HT1080 (cell line): ENCODE measurements at regions not wholly inside any gene's neighbourhood (a gene's known extent, or its start where the extent isn't known, plus 50 kb on each side); places are given as distances from the start of the nearest gene placed in this dataset.
"Not testable (repeated sequence)": the region's sequence is repeated elsewhere in the genome, so short reads cannot be mapped to it uniquely, and the experiment has no call there.

ENCODE experiments used
- DNase-seq: peaks from one replicate; pipeline ENCODE4 v3.0.0-alpha.2; 2015; ENCODE audit warnings: low read depth

DNA sequence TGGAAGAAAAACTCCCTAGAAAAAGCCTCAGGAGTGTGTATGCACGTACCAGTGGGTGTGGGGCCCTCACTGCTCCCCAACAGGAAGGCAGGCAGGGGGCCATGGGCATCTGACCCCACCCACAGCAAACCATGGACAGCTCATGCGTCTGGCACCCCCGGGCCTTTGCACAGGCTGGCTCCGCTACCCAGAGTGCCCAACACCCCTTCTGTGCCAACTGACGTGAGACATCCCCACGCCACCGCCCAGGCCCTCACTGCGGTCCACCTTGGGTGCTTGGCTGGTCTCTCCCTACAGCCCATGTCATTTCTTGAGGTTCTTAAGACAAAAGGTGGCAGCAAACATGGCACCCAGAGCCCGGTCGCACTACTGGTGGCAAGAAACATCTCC is 91.4 kb downstream of the NCOR2 start:
- no peak for DNase-seq

DNA sequence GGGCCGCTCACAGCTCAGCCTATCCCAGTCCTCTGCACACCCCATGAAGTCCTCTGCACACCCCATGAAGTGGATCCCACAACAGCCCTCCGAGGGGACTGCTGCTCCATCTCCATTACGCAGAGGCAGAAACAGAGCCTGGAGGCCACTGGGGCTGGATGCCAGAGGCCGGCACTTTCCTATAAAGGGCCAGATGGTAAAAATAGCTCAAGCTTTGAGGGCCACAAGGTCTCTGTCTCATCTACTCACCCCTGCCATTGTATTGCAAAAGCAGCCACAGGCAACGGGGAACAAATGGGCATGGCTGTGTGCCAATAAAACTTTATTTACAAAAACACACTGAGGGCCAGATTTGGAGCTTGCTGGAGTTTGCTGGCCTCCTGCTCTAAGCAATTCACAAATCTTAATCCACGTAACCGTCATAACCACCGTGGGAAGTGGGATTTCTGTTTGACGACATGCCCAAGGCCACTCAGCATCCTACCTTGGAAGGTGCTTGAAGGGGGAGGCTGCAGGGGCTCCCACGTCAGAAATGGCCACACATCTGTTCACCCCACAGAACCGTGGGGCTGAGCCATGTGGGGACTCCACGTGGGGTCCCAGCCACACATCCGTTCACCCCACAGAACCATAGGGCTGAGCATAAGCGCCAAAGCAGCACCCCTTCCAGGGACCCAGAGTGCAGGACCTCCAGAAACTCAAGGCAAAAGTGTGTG is 92.0 kb downstream of the NCOR2 start:
- DNase-seq: no peak

DNA sequence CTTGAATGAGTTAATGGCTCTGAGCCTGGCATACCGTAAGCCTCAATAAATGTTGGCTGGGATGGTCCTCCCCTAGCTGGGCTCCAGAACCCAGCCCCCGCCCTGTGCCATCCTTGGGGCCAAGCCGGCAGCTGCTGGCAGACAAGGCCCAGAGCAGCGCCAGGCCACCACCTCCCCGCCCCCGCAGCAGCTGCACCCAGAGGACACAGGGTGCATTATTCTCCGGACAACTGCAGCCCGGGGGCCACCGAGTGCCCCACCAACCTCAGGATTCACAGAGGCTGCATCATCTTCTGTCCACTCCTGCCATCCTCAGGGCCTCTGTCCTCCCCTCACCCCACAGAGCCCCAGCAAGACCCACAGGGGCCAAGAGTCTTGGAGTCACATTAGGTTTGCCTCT is 92.7 kb downstream of the NCOR2 start:
- DNase-seq: no peak

DNA sequence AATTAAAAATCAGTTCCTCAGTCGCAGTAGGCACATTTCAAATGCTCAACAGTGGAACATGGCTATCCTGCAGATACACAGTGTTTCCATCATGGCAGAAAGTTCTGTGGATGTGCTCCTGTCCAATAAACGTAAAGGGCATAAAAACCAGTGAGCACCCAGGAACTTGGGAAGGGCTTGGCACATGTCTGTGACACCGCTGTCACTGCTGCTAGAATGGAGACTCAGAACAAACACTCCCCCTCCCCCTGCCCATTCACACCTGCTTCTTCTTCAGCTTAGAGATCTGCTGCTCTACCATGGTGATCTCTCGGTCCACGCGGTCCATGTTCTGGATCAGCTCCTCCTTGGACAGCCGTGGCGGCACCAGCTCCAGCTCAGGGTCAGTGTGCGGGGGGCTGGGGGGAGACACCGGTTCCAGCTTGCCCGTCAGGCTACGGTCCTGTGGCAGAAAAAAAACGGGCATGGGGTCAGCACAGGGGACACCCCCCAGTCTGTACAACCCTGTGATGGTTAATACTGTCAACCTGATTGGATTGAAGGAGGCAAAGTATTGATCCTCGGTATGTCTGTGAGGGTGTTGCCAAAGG is 94.6 kb downstream of the NCOR2 start:
- no peak for DNase-seq

DNA sequence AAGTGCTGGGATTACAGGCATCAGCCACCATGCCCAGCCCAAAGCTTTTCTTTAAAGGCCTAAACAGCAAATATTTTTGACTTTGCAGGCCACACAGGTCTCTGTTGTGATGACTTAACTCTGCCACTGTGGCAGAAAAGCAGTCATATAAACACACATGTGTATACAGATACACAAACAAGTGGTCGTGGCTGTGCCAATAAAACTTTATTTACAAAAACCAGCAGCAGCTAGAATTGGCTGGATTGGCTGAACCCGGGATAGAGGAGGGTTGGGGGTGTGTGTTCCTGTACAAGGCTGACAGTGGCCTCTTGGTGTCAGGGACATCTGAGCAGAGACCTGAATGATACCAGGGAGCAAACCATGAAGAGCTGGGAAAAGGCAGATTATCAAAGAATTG is 95.6 kb downstream of the NCOR2 start:
- DNase-seq: no peak

DNA sequence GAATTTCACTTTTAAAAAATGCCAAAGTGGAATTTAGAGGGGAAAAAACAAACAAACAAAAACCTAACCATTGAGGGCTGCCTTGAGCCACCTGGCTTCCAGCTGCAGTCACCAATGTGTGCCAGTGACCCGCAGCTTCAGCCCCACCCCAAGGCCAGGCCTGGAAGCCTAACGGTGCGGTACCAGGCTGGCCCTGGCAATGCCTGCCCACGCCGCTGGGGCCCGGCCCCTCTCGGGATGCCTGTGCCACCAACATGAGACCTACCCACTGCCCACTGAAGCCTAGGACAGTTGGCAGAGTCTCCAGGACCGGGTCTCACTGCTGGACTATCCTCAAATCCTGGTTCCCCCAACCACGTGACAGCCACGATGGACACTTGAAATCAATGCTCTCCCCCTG is 96.6 kb downstream of the NCOR2 start:
- no peak for DNase-seq

DNA sequence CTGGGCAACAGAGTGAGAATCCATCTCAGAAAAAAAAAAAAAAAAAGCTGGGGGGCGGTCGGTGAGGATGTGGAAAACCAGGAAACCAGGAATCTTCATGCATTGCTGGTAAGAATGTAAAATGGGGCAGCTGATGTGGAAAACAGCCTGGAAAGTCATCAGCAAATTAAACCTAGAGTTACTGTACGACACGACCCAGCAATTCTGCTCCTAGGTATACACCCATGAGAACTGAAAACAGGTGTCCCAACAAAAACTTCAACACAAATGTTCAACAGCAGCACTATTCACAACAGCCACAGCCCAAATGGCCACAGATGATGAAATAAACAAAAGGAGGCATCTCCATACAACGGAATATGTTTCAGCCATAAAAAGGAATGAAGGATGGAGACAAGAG is 97.3 kb downstream of the NCOR2 start:
- DNase-seq: no peak

DNA sequence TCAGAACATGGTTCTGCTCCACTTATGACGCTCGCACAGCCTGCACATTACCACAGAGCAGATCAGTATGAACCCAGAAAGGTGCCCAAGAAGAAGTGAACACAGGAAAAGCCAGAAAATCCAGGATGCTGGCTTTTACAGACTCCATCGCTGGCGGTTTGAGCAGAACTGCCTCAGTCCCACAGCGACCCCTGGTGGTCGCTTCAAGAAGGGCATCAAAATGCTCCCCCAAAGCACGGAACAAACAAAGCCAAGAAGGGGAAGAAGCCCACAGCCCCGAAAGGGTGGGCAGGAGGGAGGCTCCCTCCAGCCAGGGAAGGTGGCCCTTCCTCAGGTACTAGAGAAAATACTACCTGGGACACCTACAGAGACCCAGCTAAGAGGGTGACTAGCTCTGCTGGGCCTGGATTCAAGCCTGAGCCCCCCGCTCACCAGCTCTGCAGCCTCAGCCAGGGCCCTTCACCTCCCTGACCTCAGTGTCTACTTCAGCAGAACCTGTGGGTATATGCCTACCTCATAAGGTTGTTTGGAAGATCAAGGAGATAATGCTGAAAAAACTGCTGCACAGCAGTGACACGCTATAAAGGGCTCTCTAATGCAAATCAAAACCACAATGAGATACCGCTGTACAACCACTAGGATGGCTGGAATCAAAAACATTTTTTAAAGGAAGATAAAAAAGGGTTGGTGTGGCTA is 98.1 kb downstream of the NCOR2 start:
- DNase-seq: peak; percentile 32

DNA sequence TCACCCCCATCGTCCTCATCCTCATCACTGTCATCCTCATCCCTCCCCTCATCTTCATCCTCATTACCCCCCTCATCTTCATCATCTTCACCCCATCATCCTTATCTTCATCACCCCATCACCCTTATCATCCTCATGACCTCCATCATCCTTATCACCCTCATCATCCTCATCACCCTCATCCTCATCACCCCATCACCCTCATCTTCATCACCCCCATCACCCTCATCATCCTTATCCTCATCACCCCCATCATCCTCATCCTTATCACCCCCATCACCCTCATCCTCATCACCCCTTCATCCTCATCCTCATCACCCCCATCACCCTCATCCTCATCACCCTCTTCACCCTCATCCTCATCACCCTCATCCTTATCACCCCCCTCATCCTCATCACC is 99.9 kb downstream of the NCOR2 start:
- not testable (repeated sequence) for DNase-seq

DNA sequence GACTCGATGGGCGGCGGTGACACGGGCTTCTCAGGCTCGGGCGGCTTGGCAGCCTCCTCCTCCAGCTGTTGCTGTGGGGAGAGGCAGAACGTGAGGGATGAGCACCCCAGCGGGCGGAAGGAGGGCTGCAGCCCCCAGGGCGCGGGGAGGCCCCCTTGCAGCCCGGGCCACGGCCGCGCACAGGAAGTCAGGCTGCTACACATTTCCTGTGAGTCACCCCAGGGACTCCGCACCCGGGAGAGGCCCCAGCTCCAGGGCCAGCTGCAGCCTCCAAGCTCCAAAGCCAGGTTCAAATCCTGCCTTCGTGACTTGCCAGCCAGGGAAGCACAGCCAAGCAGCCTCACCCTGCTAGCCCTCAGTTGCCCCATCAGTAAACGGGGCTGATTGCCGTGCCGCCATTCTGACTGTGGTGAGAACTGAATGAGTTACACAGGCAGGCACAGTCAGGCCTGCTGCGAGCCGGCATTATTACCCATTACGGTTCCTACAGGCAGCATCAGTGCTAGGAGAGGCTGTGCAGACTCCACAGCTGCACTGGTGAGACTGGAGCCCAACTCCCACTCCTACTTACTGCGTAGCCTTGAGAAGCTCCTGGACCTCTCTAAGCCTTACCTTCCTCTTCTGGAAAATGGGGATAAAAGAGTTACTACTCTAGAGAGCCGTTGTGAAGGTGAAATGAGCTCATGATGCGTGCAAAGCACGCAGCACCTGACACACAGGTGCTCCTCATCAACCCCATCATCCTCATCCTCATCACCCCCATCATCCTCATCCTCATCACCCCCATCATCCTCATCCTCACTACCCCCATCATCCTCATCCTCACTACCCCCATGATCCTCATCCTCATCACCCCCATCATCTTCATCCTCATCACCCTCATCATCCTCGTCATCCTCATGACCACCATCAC is 100.9 kb downstream of the NCOR2 start:
- peak; percentile 98 for DNase-seq

DNA sequence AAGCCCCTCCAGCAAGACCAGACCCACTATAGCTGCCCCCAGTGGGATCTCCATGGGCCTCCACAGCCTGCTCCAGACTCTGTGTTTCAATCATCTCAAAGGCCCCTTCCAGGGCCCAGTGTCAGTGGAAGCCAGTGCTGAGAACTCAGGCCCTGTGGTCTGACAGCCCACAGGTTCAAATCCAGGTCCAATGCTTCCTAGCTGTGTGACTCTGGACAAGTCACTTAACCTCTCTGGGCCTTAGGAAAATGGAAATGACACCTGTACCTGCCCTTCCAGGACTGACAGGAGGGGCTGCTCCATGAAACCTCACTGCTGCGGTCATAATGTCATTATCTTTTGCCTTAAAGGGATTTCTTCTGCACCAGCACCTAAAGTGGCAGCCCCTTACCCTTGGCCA is 101.9 kb downstream of the NCOR2 start:
- DNase-seq: no peak

DNA sequence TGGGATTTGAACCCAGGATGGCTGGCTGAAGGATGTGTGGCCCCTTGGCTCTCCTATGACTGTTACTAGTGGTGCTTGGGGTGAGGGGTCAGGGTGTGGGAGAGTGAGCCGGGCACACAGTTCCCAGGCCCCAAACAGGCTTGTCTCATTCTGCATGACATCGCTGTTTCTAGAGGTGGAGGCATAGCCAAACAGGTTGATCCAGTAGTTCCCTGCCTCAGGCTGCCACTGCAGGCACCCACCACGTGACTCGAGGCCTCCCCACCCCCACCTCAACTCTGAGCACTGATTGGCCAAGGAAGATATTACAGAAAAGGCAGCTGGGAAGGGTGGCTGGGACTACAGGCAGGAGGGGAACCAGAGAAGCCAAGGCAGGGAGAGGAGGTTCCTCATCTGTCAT is 102.6 kb downstream of the NCOR2 start:
- DNase-seq: no peak

DNA sequence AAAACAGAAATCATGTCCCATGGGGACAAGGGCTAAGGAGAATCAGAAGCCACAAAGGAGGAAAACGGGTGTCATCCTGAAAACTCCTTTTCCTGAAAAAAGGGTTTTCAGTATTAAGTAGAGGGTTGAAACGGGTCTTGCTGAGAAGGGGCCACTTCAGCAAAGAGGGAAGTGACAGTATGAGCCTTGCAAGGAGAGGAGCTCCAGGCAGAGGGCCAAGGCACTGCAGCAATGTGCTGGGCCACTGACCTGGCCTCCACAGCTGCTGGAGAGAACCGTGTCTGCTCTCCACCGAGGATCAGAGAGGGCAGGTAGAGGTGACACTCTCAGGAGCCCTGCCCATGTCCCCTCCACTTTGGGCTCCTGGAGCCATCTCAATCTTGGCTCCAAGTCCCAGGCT is 103.3 kb downstream of the NCOR2 start:
- no peak for DNase-seq

DNA sequence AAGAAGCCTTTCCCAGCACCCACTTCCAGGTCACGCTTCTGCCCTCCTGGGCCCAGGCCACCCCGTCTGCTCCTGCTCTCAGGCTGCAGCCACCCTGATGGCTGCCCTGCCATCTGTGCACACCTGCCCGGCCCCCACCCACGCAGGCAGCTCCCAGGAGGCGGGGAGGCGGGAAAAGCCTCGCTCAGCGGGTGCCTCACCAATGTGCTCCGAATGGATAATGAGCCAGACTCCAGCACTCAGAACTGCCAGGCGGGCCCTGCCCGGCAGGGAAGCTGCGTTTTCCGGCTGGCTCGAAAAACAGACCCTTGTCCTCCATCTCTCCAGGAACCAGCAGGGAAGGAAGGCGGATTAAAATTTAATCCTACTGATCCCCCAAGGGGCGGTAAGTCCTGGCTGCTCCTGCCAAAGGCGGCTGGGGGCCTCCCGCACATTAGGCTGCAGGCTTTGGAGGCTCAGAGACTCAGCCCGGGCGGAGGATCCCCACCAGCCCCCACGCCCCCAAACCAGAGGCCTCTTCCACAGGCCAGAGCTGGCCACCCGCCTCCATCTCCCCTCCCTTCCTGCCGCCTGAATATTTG is 104.0 kb downstream of the NCOR2 start:
- DNase-seq: no peak

DNA sequence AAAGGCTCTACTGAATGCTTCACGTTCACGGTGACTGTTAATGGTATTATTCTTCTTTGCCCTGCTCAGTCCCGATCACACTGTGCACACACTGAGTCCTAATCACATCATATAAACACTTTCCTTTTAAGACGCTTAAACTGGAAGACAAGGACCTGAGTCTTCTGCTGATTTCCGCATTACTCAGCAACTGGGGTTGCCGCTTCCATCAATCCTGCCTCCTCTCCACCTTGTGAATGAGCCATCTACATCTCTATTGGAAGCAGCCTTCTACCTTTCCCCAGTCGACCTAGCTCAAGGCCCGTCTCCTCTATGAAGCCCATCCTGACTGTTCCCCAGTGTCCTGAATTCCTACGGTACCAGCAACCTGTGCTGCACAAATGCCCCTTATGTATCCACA is 104.7 kb downstream of the NCOR2 start:
- no peak for DNase-seq

DNA sequence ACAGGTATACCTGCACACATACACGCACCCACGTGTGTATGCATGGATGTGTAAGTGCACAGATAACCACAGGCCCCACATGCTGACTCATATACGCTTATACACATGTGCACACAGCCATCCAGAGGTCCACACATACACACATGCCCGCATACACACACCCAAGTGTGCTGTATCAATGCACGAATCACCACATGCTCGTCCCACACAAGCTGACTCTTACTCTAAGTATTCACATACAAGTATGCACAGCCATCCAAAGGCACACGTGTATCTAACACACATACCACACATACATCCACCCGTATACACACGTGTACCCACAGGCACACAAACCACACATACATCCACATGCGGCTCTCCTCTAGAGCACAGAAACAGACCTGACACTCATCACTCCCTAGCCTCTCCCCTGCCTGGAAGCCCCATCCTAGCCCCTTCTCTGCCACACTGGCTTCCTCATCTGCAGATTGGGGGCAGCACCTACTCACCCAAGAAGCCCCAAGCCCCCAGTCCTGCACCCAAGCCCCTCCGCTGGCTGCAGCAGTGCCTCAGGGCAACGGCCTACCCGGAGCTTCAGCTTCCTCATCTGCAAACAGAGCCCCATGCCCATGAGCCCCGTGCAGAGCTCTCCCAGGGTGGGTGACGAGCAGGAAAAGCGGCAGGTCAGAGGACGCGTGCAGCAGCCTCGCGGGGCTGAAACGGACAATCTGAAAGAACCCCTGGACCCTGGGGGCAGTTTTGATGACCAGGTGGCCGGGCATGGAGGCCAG is 105.4 kb downstream of the NCOR2 start:
- no peak for DNase-seq

DNA sequence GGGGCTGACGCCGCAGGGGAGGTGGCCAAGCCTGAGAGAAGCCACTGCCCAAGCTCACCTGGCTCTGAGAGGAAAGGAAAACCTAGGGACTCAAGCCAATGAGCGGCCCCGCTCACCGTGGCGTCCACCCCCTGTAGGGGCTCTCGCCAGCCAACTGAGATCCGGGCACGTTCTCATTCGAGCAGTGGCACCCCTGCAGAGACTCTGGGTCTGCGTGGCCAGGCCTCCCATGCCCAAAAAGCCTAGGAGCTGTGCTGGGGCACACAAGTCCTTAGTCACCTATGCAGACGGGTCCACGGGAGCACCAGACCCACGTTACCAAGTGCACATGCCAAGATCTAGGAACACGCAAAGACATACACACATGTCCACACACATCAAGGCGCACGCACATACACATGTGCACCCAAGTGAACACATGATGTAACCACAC is 106.2 kb downstream of the NCOR2 start:
- no peak for DNase-seq

DNA sequence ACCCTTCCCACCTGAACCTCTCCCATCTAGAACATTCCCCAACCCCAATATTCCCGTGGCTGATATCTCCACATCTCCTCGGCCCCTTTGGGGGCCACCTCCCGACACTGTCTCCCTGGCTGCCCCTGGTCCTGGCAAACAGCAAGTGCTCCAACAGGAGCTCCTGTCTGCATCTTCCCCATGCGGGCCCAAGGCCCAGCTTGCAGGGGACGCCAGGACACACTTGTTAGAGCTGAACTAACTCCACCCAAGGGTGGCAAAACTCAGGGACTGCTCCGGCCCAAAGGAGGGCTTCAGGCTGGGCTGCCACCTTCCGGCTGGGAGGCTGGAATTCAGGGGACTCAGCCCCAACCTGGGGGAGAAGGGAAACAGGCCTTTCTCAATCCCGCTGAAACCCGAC is 106.6 kb downstream of the NCOR2 start:
- no peak for DNase-seq

DNA sequence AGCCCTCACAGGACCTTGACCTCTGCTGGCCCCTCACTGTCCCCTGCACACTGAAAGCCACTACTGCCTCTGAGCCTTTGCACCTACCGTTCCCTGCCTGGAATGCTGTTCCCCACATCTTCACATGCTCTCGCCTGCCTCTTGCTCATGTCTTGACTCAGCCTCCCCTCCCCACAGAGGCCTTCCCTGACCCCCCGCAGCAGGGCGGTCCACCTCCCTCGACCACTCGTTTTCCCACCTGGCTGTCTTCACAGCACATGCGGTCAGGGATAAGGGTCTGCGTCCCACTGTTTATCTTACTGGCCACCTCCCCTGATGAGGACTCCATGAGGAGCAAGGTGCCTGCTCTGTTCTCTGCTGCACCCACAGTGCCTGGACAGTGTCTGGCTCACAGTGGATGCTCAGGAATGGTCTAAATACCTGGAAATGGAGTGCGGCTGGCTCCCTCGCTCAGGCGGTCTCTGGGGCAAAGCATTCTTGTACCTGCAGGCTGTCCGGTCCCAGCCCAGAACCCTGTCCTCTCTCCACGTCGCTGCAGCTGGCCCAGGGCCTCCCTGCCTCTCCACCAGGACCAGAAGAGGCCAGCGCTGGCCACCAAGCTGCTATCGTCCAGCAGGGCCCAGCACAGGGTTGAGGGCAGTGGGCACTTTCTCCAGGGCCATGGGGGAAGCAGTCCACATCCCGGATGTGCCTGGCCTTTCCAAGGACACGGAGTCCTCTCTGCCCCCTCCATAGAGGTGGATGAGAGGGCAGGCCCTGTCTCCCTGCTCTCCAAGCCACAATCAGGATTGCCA is 107.4 kb downstream of the NCOR2 start:
- DNase-seq: no peak
